IMR-90 (cell line): ENCODE measurements at regions not wholly inside any gene's neighbourhood (a gene's known extent, or its start where the extent isn't known, plus 50 kb on each side); places are given as distances from the start of the nearest gene placed in this dataset.

Source experiments
- MAFK ChIP-seq: IDR thresholded peaks from 2 replicates; pipeline ENCODE4 v1.6.1; 2012; ENCODE audit warnings: low read depth, low read length, improper control_type of control experiment
- MAZ ChIP-seq: IDR thresholded peaks from 2 replicates; pipeline ENCODE4 v1.6.1; 2012; ENCODE audit warnings: low read depth, mild to moderate bottlenecking, low read length, improper control_type of control experiment, moderate library complexity, borderline replicate concordance
- POLR2A ChIP-seq: IDR thresholded peaks from 2 replicates; pipeline ENCODE4 v1.6.1; 2012; ENCODE audit warnings: mild to moderate bottlenecking, low read depth, low read length
- TF ChIP-seq, protein P1 (sequence below): fragments of 150-350 bp; IDR thresholded peaks from 2 replicates; pipeline ENCODE4 v1.6.1; 2017; ENCODE audit warnings: mild to moderate bottlenecking, antibody characterized with exemption, low read length, low read depth
- TF ChIP-seq, protein P2 (sequence below): conservative IDR thresholded peaks from 2 replicates; pipeline ENCODE4 v1.5.1; 2012; ENCODE audit warnings: mild to moderate bottlenecking, low read depth, low read length, improper control_type of control experiment

DNA sequence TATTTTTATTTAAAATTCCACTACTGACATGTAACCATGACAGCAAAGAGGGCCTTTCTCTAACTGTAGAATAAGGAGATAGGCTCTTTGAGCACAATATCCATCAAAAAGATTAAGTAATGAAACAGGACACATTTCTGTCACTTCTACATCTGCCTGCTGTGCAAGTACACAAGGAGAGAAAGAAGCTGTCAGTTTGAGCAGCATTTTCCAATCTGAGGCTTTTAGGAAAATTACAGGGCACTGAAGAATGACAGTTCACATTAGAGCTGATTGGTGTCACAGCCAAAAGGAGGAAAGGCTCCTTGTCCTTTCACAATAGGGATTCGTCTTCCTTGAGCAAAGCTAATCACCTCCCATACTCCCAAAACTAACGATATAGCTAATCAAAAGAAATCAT lies 158.8 kb upstream of the TAC1 start:
- TF ChIP-seq, protein P1, sequence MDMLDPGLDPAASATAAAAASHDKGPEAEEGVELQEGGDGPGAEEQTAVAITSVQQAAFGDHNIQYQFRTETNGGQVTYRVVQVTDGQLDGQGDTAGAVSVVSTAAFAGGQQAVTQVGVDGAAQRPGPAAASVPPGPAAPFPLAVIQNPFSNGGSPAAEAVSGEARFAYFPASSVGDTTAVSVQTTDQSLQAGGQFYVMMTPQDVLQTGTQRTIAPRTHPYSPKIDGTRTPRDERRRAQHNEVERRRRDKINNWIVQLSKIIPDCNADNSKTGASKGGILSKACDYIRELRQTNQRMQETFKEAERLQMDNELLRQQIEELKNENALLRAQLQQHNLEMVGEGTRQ = no peak
- TF ChIP-seq, protein P2, sequence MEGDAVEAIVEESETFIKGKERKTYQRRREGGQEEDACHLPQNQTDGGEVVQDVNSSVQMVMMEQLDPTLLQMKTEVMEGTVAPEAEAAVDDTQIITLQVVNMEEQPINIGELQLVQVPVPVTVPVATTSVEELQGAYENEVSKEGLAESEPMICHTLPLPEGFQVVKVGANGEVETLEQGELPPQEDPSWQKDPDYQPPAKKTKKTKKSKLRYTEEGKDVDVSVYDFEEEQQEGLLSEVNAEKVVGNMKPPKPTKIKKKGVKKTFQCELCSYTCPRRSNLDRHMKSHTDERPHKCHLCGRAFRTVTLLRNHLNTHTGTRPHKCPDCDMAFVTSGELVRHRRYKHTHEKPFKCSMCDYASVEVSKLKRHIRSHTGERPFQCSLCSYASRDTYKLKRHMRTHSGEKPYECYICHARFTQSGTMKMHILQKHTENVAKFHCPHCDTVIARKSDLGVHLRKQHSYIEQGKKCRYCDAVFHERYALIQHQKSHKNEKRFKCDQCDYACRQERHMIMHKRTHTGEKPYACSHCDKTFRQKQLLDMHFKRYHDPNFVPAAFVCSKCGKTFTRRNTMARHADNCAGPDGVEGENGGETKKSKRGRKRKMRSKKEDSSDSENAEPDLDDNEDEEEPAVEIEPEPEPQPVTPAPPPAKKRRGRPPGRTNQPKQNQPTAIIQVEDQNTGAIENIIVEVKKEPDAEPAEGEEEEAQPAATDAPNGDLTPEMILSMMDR = no peak
- no peak for TF ChIP-seq POLR2A
- TF ChIP-seq MAZ = no peak
- no peak for TF ChIP-seq MAFK
